ENCODE measurements at regions not wholly inside any gene's neighbourhood (a gene's known extent, or its start where the extent isn't known, plus 50 kb on each side); places are given as distances from the start of the nearest gene placed in this dataset.

GRCh38 chr2:200725596-200725995 is 86.1 kb upstream of the BZW1 start:
- POLR2A ChIA-PET = no interaction called here
- Mint-ChIP-seq H3K9me3 (peaks cover 0 to 5% (median 0%) of the 10 kb centered on the region in 9 donors), H3K36me3 (no peaks in the 10 kb centered on the region), H3K27me3 (peaks cover 0 to 6% (median 0%) of the 10 kb centered on the region in 5 donors), H3K4me1 (no peaks in the 10 kb centered on the region), H3K27ac (no peak overlapping the region), H3K4me3 (no peak overlapping the region)
- ATAC-seq (no peak), DNase-seq (no peak)

GRCh38 chr2:200728630-200729029 is 83.1 kb upstream of the BZW1 start:
- Mint-ChIP-seq H3K27me3 (peaks cover 0 to 6% (median 0%) of the 10 kb centered on the region in 5 donors), H3K9me3 (no peaks in the 10 kb centered on the region), H3K36me3 (no peaks in the 10 kb centered on the region), H3K4me1 (no peaks in the 10 kb centered on the region), H3K27ac (no peak overlapping the region), H3K4me3 (no peak overlapping the region)
- DNase-seq (no peak), ATAC-seq (no peak)
- POLR2A ChIA-PET = no interaction called here

- DNase-seq (no peak), ATAC-seq (no peak)
- POLR2A ChIA-PET = no interaction called here
- peaks cover 0 to 3% (median 0%) of the 10 kb centered on the region in 5 donors for H3K27me3 Mint-ChIP-seq
- H3K4me3 Mint-ChIP-seq = no peak overlapping the region
- H3K27ac Mint-ChIP-seq = no peak overlapping the region
- H3K4me1 Mint-ChIP-seq = no peaks in the 10 kb centered on the region
- no peaks in the 10 kb centered on the region for H3K9me3 Mint-ChIP-seq
- no peaks in the 10 kb centered on the region for H3K36me3 Mint-ChIP-seq
Measured at GRCh38 chr2:200730302-200730701, 81.4 kb upstream of the BZW1 start.

- Mint-ChIP-seq H3K4me3 (no peak overlapping the region), H3K27me3 (peaks cover 0 to 6% (median 0%) of the 10 kb centered on the region in 5 donors), H3K9me3 (no peaks in the 10 kb centered on the region), H3K27ac (no peak overlapping the region), H3K4me1 (peaks cover 0 to 1% (median 0%) of the 10 kb centered on the region in 4 donors), H3K36me3 (no peaks in the 10 kb centered on the region)
- ATAC-seq (no peak), DNase-seq (no peak)
- POLR2A ChIA-PET = interaction anchor here (0.7 kb wide), 1 partner anchor 30 kb away, joined by 3 read pairs; no protein-coding TSS in a partner anchor
Measured at GRCh38 chr2:200730960-200731359, 80.8 kb upstream of the BZW1 start.

DNA sequence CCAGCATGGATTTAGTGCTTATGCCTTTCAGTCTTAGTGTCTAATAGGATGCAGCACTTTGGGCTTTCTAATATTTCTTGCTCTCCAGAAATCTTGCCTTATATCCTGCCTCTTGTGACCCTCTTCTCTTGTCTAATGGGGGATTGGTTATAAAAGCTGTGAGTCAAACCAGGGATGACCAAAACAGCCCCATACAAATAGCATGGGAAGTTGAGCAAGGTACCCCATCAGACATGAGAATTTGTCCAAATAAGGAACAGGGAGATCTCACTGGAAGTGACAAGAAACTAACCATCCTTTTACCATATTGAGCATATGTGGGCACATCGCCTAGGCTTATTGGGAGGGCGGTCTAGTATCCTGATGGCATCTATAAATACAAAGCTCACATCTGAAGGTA is 78.8 kb upstream of the BZW1 start:
- no peak overlapping the region for H3K4me3 Mint-ChIP-seq
- peaks cover 0 to 11% (median 6%) of the 10 kb centered on the region in 5 donors for H3K27me3 Mint-ChIP-seq
- no peaks in the 10 kb centered on the region for H3K9me3 Mint-ChIP-seq
- no peak for DNase-seq
- POLR2A ChIA-PET = no interaction called here
- no peaks in the 10 kb centered on the region for H3K36me3 Mint-ChIP-seq
- H3K27ac Mint-ChIP-seq = no peak overlapping the region
- H3K4me1 Mint-ChIP-seq = peaks cover 0 to 1% (median 0%) of the 10 kb centered on the region in 4 donors
- no peak for ATAC-seq

DNA sequence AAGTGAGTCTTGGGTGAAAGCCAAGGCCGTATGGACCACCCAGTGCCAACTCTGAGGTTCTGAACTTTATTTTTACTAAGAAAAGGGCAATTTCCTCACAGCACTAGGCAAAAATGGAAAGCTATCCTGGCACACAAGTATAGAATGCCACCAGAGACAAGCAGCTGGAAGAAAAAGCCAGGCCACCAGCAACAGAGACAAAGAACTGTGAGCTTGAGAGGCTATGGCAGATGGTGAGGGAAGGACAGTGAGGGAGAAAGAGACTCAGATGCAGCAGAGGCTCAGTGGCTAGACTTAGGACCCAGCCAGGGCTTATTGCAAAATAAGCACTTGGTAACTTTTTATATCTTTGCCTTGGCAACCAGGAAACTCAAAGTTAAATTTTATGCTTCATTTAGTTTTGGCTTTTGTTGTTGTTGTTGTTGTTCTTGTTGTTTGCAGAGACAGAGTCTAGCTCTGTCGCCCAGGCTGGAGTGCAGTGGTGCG is 78.0 kb upstream of the BZW1 start:
- Mint-ChIP-seq H3K4me3 (no peak overlapping the region), H3K27me3 (peaks cover 0 to 11% (median 6%) of the 10 kb centered on the region in 5 donors), H3K27ac (peak overlapping the region in 3 of 10 donors; percentile 33 to 46 (median 40)), H3K36me3 (no peaks in the 10 kb centered on the region), H3K9me3 (no peaks in the 10 kb centered on the region), H3K4me1 (peaks cover 0 to 1% (median 0%) of the 10 kb centered on the region in 4 donors)
- POLR2A ChIA-PET = no interaction called here
- DNase-seq (no peak), ATAC-seq (no peak)

DNA sequence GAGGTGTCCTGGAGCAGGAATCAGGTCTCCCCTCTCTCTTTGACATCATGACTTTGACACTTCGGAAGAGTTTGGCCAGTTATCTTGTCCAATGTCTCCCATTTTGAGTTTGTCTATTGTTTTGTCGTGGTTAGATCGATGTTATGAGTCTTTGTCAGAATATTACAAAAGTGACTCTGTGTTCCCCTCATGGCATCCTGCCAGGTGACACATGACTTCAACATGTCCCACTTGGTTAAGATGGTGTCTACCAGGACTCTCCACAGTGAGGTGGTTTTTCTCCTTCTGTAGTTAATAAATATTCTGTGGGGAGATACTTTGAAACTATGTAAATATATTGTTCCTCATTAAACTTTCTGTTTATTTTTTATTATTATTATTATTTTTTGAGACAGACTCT is 76.6 kb upstream of the BZW1 start:
- Mint-ChIP-seq H3K4me3 (no peak overlapping the region), H3K4me1 (peaks cover 0 to 1% (median 0%) of the 10 kb centered on the region in 4 donors), H3K27me3 (peaks cover 0 to 13% (median 6%) of the 10 kb centered on the region in 5 donors), H3K36me3 (no peaks in the 10 kb centered on the region), H3K9me3 (no peaks in the 10 kb centered on the region), H3K27ac (peak overlapping the region in 1 of 10 donors; percentile 7)
- POLR2A ChIA-PET = interaction anchor here (1.0 kb wide), 1 partner anchor 22 kb away, joined by 3 read pairs; no protein-coding TSS in a partner anchor
- no peak for ATAC-seq
- no peak for DNase-seq

GRCh38 chr2:200736646-200737274 is 75.0 kb upstream of the BZW1 start:
- H3K4me3 Mint-ChIP-seq = no peak overlapping the region
- ATAC-seq = no peak
- no peak overlapping the region for H3K27ac Mint-ChIP-seq
- H3K27me3 Mint-ChIP-seq = peaks cover 0 to 14% (median 6%) of the 10 kb centered on the region in 5 donors
- no peaks in the 10 kb centered on the region for H3K36me3 Mint-ChIP-seq
- POLR2A ChIA-PET = no interaction called here
- DNase-seq = no peak
- peaks cover 0 to 1% (median 0%) of the 10 kb centered on the region in 4 donors for H3K4me1 Mint-ChIP-seq
- H3K9me3 Mint-ChIP-seq = no peaks in the 10 kb centered on the region

DNA sequence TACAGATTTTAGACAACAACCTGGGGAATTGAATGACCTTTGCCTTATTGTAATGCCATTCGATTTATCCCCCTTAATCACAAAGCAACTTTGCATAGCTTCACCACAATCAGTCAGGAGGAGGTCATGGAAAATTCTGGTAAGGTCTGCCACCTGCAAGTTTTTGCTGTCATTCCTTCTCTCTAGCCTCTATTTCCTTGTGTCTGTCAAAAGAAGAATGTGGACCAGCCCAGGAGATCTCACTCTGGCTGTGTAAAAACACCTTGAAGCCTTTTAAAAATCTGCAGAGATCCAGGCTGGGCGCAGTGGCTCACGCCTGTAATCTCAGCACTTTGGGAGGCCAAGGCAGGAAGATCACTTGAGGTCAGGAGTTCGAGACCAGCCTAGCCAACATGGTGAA is 74.1 kb upstream of the BZW1 start:
- Mint-ChIP-seq H3K4me3 (no peak overlapping the region), H3K27me3 (peaks cover 0 to 14% (median 6%) of the 10 kb centered on the region in 5 donors), H3K36me3 (no peaks in the 10 kb centered on the region), H3K27ac (no peak overlapping the region), H3K9me3 (no peaks in the 10 kb centered on the region), H3K4me1 (peaks cover 0 to 1% (median 0%) of the 10 kb centered on the region in 4 donors)
- POLR2A ChIA-PET = no interaction called here
- no peak for DNase-seq
- ATAC-seq = no peak

DNA sequence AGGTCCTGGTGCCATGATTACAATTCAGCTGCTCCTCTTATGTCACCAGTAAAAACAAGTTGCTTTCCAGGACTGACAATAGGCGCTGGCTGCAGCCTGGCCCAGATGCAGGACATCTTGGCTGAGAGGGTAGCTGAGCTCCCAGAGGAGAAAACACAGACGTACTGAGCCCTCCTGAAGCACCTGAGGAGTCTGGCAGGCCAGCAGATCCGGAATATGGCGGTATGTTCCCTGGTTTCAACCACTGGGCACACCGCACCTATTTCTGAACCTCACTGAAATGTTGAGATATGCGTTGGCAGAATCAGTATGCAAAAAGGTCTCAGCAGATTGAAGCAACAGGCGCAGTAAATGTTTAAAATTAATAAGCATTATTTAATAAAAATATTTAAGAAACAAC is 73.1 kb upstream of the BZW1 start:
- H3K4me3 Mint-ChIP-seq = no peak overlapping the region
- no peak for ATAC-seq
- H3K36me3 Mint-ChIP-seq = no peaks in the 10 kb centered on the region
- H3K27ac Mint-ChIP-seq = no peak overlapping the region
- DNase-seq = no peak
- POLR2A ChIA-PET = no interaction called here
- H3K4me1 Mint-ChIP-seq = peaks cover 0 to 1% (median 0%) of the 10 kb centered on the region in 4 donors
- H3K27me3 Mint-ChIP-seq = peaks cover 0 to 14% (median 6%) of the 10 kb centered on the region in 5 donors
- no peaks in the 10 kb centered on the region for H3K9me3 Mint-ChIP-seq

GRCh38 chr2:200740907-200741306 is 70.8 kb upstream of the BZW1 start:
- POLR2A ChIA-PET = no interaction called here
- H3K36me3 Mint-ChIP-seq = no peaks in the 10 kb centered on the region
- peak overlapping the region in 2 of 10 donors; percentile 40 to 46 for H3K27ac Mint-ChIP-seq
- H3K4me1 Mint-ChIP-seq = no peaks in the 10 kb centered on the region
- ATAC-seq = no peak
- DNase-seq = no peak
- H3K27me3 Mint-ChIP-seq = peaks cover 0 to 8% (median 5%) of the 10 kb centered on the region in 5 donors
- no peaks in the 10 kb centered on the region for H3K9me3 Mint-ChIP-seq
- no peak overlapping the region for H3K4me3 Mint-ChIP-seq

DNA sequence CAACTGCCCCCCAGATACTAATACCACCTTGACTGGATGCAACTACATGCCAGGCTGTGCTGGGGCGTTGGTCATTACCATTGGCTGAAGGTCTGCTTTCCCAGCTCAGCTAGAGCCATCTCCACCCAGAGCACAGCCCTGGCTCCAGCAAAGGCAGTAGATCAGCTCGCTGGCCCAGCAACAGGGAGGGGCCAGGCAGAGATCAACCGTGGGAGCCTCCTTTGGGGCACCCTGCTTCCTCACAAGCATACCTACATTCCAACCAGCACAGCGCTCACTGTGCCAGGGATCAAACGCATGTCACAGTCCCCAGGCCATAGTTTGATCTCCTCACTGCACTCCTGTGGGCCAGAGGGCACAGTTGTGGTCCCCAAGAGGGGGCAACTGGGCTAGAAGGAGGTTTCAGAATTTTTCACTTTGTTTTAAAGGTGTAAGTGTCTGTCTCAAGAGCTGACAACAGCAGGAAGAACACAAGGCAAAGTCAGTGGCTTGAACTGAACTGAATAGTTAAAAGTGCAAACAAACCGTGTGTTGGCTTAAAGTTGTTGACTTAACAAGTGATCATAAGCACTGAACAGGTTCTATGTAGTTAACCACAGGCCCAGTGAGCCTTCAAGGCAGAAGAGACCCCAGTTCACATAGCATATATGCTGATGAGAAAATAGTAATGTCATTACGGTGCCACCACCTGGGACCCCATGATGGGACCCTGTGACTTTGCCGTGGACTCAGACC is 70.1 kb upstream of the BZW1 start:
- Mint-ChIP-seq H3K27ac (peak overlapping the region in 2 of 10 donors; percentile 16 to 40), H3K36me3 (no peaks in the 10 kb centered on the region), H3K4me3 (no peak overlapping the region), H3K4me1 (no peaks in the 10 kb centered on the region), H3K27me3 (peaks cover 0 to 8% (median 5%) of the 10 kb centered on the region in 5 donors), H3K9me3 (no peaks in the 10 kb centered on the region)
- POLR2A ChIA-PET = no interaction called here
- no peak for ATAC-seq
- no peak for DNase-seq

DNA sequence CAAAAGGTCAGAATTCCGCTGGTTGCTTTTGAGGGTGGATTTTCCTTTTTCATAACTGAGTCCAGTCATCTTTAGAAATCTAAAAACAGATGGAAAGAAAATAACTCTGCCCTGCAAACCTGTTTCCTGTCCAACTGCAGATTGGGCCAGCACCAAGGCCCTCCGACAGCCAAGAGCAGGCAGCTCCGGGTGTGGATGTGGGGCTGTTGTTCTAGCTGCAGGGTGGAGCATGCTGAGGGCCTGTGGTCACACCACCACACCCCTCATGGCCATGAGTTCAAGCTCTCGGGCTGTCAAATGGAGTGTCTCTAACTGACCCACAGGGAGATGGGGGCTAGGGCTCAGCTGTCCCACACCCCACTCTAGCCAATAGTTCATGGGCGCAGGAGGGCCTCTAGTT is 69.3 kb upstream of the BZW1 start:
- no peak overlapping the region for H3K27ac Mint-ChIP-seq

More for the DNA sequence above, 69.3 kb upstream of the BZW1 start:
- no peak for DNase-seq
- H3K4me1 Mint-ChIP-seq = no peaks in the 10 kb centered on the region
- ATAC-seq = no peak
- no peak overlapping the region for H3K4me3 Mint-ChIP-seq
- POLR2A ChIA-PET = no interaction called here
- H3K36me3 Mint-ChIP-seq = no peaks in the 10 kb centered on the region
- H3K9me3 Mint-ChIP-seq = no peaks in the 10 kb centered on the region
- peaks cover 0 to 3% (median 2%) of the 10 kb centered on the region in 5 donors for H3K27me3 Mint-ChIP-seq
